Activated CD4-positive, alpha-beta memory T cell treated with anti-CD3 and anti-CD28 coated beads for 36 hours (primary cell): ENCODE measurements at regions not wholly inside any gene's neighbourhood (a gene's known extent, or its start where the extent isn't known, plus 50 kb on each side); places are given as distances from the start of the nearest gene placed in this dataset.

Source experiments
- CTCF ChIA-PET: fragments of 350-600 bp; sonication (Branson Sonifier 250); formaldehyde crosslinking; loops from one replicate; lab custom pipeline; 2021; ENCODE audit warnings: antibody characterized with exemption, inconsistent platforms; lab: Charles Lee
- POLR2A ChIA-PET: fragments of 350-600 bp; sonication (Branson Sonifier 250); formaldehyde crosslinking; loops from one replicate; lab custom pipeline; 2021; ENCODE audit warnings: antibody characterized with exemption; lab: Charles Lee
- DNase-seq: peaks from one replicate; pipeline ENCODE4 v3.0.0-alpha.2; 2020
- H3K27ac Mint-ChIP-seq: one replicate; pipeline ENCODE4 v1.8.0; 2021; ENCODE audit warnings: mixed read lengths
- H3K27me3 Mint-ChIP-seq: one replicate; pipeline ENCODE4 v1.8.0; 2021; ENCODE audit warnings: mixed read lengths
- H3K36me3 Mint-ChIP-seq: one replicate; pipeline ENCODE4 v1.8.0; 2021; ENCODE audit warnings: mixed read lengths
- H3K4me1 Mint-ChIP-seq: one replicate; pipeline ENCODE4 v1.8.0; 2021; ENCODE audit warnings: low read depth, mixed read lengths
- H3K4me3 Mint-ChIP-seq: one replicate; pipeline ENCODE4 v1.8.0; 2021; ENCODE audit warnings: mild to moderate bottlenecking, mixed read lengths
- H3K9me3 Mint-ChIP-seq: one replicate; pipeline ENCODE4 v1.8.0; 2021; ENCODE audit warnings: mixed read lengths
- intact Hi-C: fragments of 100-400 bp; cut with micrococcal nuclease; formaldehyde crosslinking; loops from one replicate; pipeline ENCODE4 v1.15.1; 2023

DNA sequence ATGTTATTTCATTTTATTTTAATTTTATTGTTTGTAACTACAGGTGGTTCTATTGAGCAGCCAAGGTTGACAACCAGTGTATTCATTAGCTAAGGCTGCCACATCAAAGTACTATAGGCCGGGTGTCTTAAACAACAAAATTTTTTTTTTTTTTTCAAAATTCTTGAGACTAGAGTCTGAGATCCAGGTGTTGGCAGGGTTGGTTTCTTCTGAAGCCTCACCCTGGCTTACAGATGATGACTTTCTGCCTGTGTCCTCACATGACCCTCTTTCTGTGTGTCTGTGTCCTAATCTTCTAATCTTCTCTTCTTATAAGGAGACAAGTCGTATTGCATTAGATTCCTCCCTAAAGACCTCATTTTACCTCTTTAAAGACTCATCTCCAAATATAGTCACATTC is 208.4 kb downstream of the MANEA start:
- Mint-ChIP-seq H3K27me3 (no peaks in the 10 kb centered on the region), H3K36me3 (no peaks in the 10 kb centered on the region), H3K9me3 (no peaks in the 10 kb centered on the region), H3K27ac (no peak overlapping the region), H3K4me1 (no peaks in the 10 kb centered on the region), H3K4me3 (no peak overlapping the region)
- intact Hi-C loops: no loop called here
- DNase-seq: no peak
- POLR2A ChIA-PET: interaction anchor here (0.6 kb wide), 1 partner anchor 436 kb away, joined by 4 read pairs; no protein-coding TSS in a partner anchor
- CTCF ChIA-PET: no interaction called here

GRCh38 chr6:95786802-95787201 is 209.5 kb downstream of the MANEA start:
- Mint-ChIP-seq H3K9me3 (no peaks in the 10 kb centered on the region), H3K36me3 (no peaks in the 10 kb centered on the region), H3K27me3 (no peaks in the 10 kb centered on the region), H3K4me1 (no peaks in the 10 kb centered on the region), H3K4me3 (no peak overlapping the region), H3K27ac (no peak overlapping the region)
- DNase-seq: no peak
- ChIA-PET POLR2A (no interaction called here), CTCF (no interaction called here)
- intact Hi-C loops: no loop called here

GRCh38 chr6:95790787-95791186 is 213.5 kb downstream of the MANEA start:
- intact Hi-C loops: no loop called here
- Mint-ChIP-seq H3K9me3 (peaks cover 6% of the 10 kb centered on the region), H3K27me3 (no peaks in the 10 kb centered on the region), H3K4me3 (no peak overlapping the region), H3K36me3 (no peaks in the 10 kb centered on the region), H3K4me1 (no peaks in the 10 kb centered on the region), H3K27ac (no peak overlapping the region)
- ChIA-PET POLR2A (no interaction called here), CTCF (no interaction called here)
- no peak for DNase-seq

GRCh38 chr6:95794749-95795148 is 217.4 kb downstream of the MANEA start:
- DNase-seq: no peak
- H3K4me1 Mint-ChIP-seq: no peaks in the 10 kb centered on the region
- CTCF ChIA-PET: no interaction called here
- no peak overlapping the region for H3K27ac Mint-ChIP-seq
- H3K36me3 Mint-ChIP-seq: no peaks in the 10 kb centered on the region
- intact Hi-C loops: no loop called here
- peaks cover 6% of the 10 kb centered on the region for H3K9me3 Mint-ChIP-seq
- no peaks in the 10 kb centered on the region for H3K27me3 Mint-ChIP-seq
- H3K4me3 Mint-ChIP-seq: no peak overlapping the region
- POLR2A ChIA-PET: no interaction called here

DNA sequence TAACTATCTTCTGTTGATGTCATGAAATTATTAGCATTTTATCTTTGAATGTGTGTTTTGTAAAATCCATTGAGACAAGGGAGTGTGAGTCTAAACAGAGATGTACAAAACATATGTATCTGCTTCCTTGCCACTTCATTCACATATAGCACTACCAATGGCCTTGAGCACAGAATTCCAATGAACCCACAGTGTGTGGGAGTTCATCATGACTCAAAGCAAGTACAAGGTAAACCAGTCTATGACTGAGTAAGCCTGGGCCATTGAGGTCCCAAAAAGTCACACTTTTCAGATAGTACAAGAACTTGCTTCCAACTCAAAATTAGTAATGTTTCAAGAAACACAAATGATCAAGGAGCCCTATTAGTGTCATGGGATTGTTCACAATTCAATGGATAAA is 218.6 kb downstream of the MANEA start:
- intact Hi-C loops: no loop called here
- no peaks in the 10 kb centered on the region for H3K27me3 Mint-ChIP-seq
- CTCF ChIA-PET: no interaction called here
- H3K4me3 Mint-ChIP-seq: no peak overlapping the region
- POLR2A ChIA-PET: no interaction called here
- H3K36me3 Mint-ChIP-seq: no peaks in the 10 kb centered on the region
- no peak overlapping the region for H3K27ac Mint-ChIP-seq
- H3K4me1 Mint-ChIP-seq: no peaks in the 10 kb centered on the region
- peaks cover 6% of the 10 kb centered on the region for H3K9me3 Mint-ChIP-seq
- no peak for DNase-seq

- H3K36me3 Mint-ChIP-seq: no peaks in the 10 kb centered on the region
- ChIA-PET POLR2A (no interaction called here), CTCF (no interaction called here)
- peaks cover 6% of the 10 kb centered on the region for H3K9me3 Mint-ChIP-seq
- no peaks in the 10 kb centered on the region for H3K27me3 Mint-ChIP-seq
- DNase-seq: no peak
- H3K27ac Mint-ChIP-seq: no peak overlapping the region
- H3K4me3 Mint-ChIP-seq: no peak overlapping the region
- no peaks in the 10 kb centered on the region for H3K4me1 Mint-ChIP-seq
- intact Hi-C loops: no loop called here
Observed at GRCh38 chr6:95797054-95797453, 218.7 kb upstream of the FUT9 start.

- DNase-seq: no peak
- Mint-ChIP-seq H3K27ac (no peak overlapping the region), H3K27me3 (no peaks in the 10 kb centered on the region), H3K4me1 (no peaks in the 10 kb centered on the region), H3K4me3 (no peak overlapping the region), H3K36me3 (no peaks in the 10 kb centered on the region), H3K9me3 (no peaks in the 10 kb centered on the region)
- ChIA-PET POLR2A (no interaction called here), CTCF (no interaction called here)
- intact Hi-C loops: no loop called here
Observed at GRCh38 chr6:95802978-95803377, 212.8 kb upstream of the FUT9 start.

- Mint-ChIP-seq H3K27me3 (no peaks in the 10 kb centered on the region), H3K9me3 (no peaks in the 10 kb centered on the region), H3K4me1 (no peaks in the 10 kb centered on the region), H3K27ac (no peak overlapping the region), H3K4me3 (no peak overlapping the region), H3K36me3 (no peaks in the 10 kb centered on the region)
- CTCF ChIA-PET: no interaction called here
- POLR2A ChIA-PET: no interaction called here
- intact Hi-C loops: no loop called here
- no peak for DNase-seq
Observed at GRCh38 chr6:95803889-95804288, 211.9 kb upstream of the FUT9 start.

GRCh38 chr6:95804847-95805541 is 210.8 kb upstream of the FUT9 start:
- H3K27ac Mint-ChIP-seq: no peak overlapping the region
- no peak for DNase-seq
- H3K4me3 Mint-ChIP-seq: no peak overlapping the region
- H3K4me1 Mint-ChIP-seq: no peaks in the 10 kb centered on the region
- no peaks in the 10 kb centered on the region for H3K9me3 Mint-ChIP-seq
- intact Hi-C loops: no loop called here
- CTCF ChIA-PET: no interaction called here
- POLR2A ChIA-PET: no interaction called here
- no peaks in the 10 kb centered on the region for H3K36me3 Mint-ChIP-seq
- H3K27me3 Mint-ChIP-seq: no peaks in the 10 kb centered on the region

DNA sequence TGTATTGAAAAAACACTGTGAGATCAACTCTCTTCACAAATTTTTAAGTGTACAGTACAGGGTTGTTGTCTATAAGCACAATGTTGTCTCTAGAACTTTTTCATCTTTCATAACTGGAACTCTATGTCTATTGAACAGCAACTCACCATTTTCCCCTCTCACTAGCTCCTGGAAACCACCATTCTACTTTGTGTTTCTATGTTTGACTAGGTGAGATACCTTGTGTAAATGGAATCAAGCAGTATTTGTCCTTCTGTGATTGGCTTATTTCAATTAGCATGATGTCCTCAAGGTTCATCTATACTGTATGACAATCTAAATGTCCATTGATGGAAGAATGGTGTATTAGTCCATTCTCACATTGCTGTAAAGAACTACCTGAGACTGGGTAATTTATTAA is 210.1 kb upstream of the FUT9 start:
- Mint-ChIP-seq H3K27ac (no peak overlapping the region), H3K4me3 (no peak overlapping the region), H3K9me3 (no peaks in the 10 kb centered on the region), H3K4me1 (no peaks in the 10 kb centered on the region), H3K27me3 (no peaks in the 10 kb centered on the region), H3K36me3 (no peaks in the 10 kb centered on the region)
- intact Hi-C loops: no loop called here
- no peak for DNase-seq
- CTCF ChIA-PET: no interaction called here
- POLR2A ChIA-PET: no interaction called here

- POLR2A ChIA-PET: no interaction called here
- DNase-seq: no peak
- intact Hi-C loops: no loop called here
Observed at GRCh38 chr6:95815389-95816056, 200.3 kb upstream of the FUT9 start.

GRCh38 chr6:95819461-95819860 is 196.3 kb upstream of the FUT9 start:
- no peak for DNase-seq
- Mint-ChIP-seq H3K36me3 (no peaks in the 10 kb centered on the region), H3K27ac (no peak overlapping the region), H3K9me3 (peaks cover under 1% of the 10 kb centered on the region), H3K4me3 (no peak overlapping the region), H3K27me3 (no peaks in the 10 kb centered on the region), H3K4me1 (no peaks in the 10 kb centered on the region)
- intact Hi-C loops: no loop called here
- CTCF ChIA-PET: interaction anchor here (1.1 kb wide), 1 partner anchor 9 kb away, joined by 5 read pairs; no protein-coding TSS in a partner anchor
- POLR2A ChIA-PET: no interaction called here

More at GRCh38 chr6:95815389-95816056, 200.3 kb upstream of the FUT9 start:
- H3K27me3 Mint-ChIP-seq: no peaks in the 10 kb centered on the region
- no peaks in the 10 kb centered on the region for H3K4me1 Mint-ChIP-seq
- H3K9me3 Mint-ChIP-seq: no peaks in the 10 kb centered on the region
- no peaks in the 10 kb centered on the region for H3K36me3 Mint-ChIP-seq
- H3K27ac Mint-ChIP-seq: no peak overlapping the region
- no peak overlapping the region for H3K4me3 Mint-ChIP-seq
- CTCF ChIA-PET: no interaction called here

GRCh38 chr6:95819939-95820338 is 195.8 kb upstream of the FUT9 start:
- no peaks in the 10 kb centered on the region for H3K4me1 Mint-ChIP-seq
- POLR2A ChIA-PET: no interaction called here
- H3K9me3 Mint-ChIP-seq: peaks cover 2% of the 10 kb centered on the region
- H3K27me3 Mint-ChIP-seq: no peaks in the 10 kb centered on the region
- peak; percentile 10 for DNase-seq
- no peak overlapping the region for H3K27ac Mint-ChIP-seq
- no peak overlapping the region for H3K4me3 Mint-ChIP-seq
- intact Hi-C loops: no loop called here
- CTCF ChIA-PET: interaction anchor here (1.1 kb wide), 1 partner anchor 9 kb away, joined by 5 read pairs; no protein-coding TSS in a partner anchor
- H3K36me3 Mint-ChIP-seq: no peaks in the 10 kb centered on the region
